Gastrocnemius medialis (tissue), 4 donors: ENCODE measurements at regions not wholly inside any gene's neighbourhood (a gene's known extent, or its start where the extent isn't known, plus 50 kb on each side); places are given as distances from the start of the nearest gene placed in this dataset.

Experiments
- ATAC-seq, 2 donors: fragments of 150-250 bp; one replicate each; pipeline ENCODE4 v1.9.1; 2016
- DNase-seq, 2 donors: peaks; one replicate each; pipeline ENCODE4 v3.0.0-alpha.2; 2019
- H3K27ac ChIP-seq, 4 donors: fragments of 200-600 bp; sonication (generic); 1 replicate in 1 of 4; 2 replicates in 3 of 4; pipeline ENCODE4 v1.5.1; 2016 to 2018; ENCODE audit warnings: mild to moderate bottlenecking in 2 of 4, moderate library complexity in 1 of 4
- H3K27me3 ChIP-seq, 3 donors: fragments of 200-600 bp; sonication (generic) in 2 of 3; 1 replicate in 1 of 3; 2 replicates in 2 of 3; pipeline versions ENCODE4 v1.5.1 to v1.6.0; 2016 to 2019; ENCODE audit warnings: mild to moderate bottlenecking in 1 of 3, moderate library complexity in 1 of 3
- H3K36me3 ChIP-seq, 2 donors: fragments of 200-600 bp; sonication (generic) in 1 of 2; one replicate each; pipeline ENCODE4 v1.5.1; 2017 to 2018
- H3K4me1 ChIP-seq, 2 donors: fragments of 200-600 bp; sonication (generic) in 1 of 2; one replicate each; pipeline ENCODE4 v1.5.1; 2016 to 2017; ENCODE audit warnings: mild to moderate bottlenecking in 2 of 2
- H3K4me3 ChIP-seq, 4 donors: fragments of 200-600 bp; sonication (generic) in 3 of 4; 1 replicate in 1 of 4; 2 replicates in 3 of 4; pipeline ENCODE4 v1.5.1; 2016 to 2019; ENCODE audit warnings: mild to moderate bottlenecking in 2 of 4
- H3K9me3 ChIP-seq, 3 donors: fragments of 200-600 bp; sonication (generic) in 2 of 3; 1 replicate in 1 of 3; 2 replicates in 2 of 3; pipeline ENCODE4 v1.5.1; 2016 to 2019
- POLR2A ChIP-seq, 2 donors: fragments of 450-650 bp; IDR thresholded peaks; one replicate each; pipeline ENCODE4 v1.6.1; 2017; ENCODE audit warnings: antibody characterized with exemption in 2 of 2, mild to moderate bottlenecking in 2 of 2, moderate library complexity in 2 of 2
- in situ Hi-C, 4 donors: fragments of 200-750 bp; cut with MboI; loops; one replicate each; pipeline versions ENCODE4 v1.15.0 to v1.8.0; 2017; ENCODE audit warnings: low sequenced_read_pairs in 4 of 4
- intact Hi-C: fragments of 100-400 bp; cut with DNase I; formaldehyde crosslinking; loops from one replicate; pipeline ENCODE4 v1.15.1; 2023; ENCODE audit warnings: low total_unique reads
- TF ChIP-seq, protein P1 (sequence below), 5 experiments: fragments of 450-650 bp in 3 of 5; fragments of 200-600 bp in 2 of 5; sonication (generic) in 2 of 5; IDR thresholded peaks in 4 of 5; conservative IDR thresholded peaks in 1 of 5; 1 replicate in 4 of 5; 2 replicates in 1 of 5; pipeline ENCODE4 v1.5.1; 2016 to 2019; ENCODE audit warnings: antibody characterized with exemption in 5 of 5, mild to moderate bottlenecking in 3 of 5, moderate library complexity in 3 of 5

GRCh38 chr10:106320078-106320477 lies 844.4 kb downstream of the SORCS1 start:
- Histone ChIP-seq H3K4me3 (no peak overlapping the region), H3K27ac (no peak overlapping the region), H3K4me1 (no peaks in the 10 kb centered on the region), H3K27me3 (no peaks in the 10 kb centered on the region), H3K9me3 (no peaks in the 10 kb centered on the region), H3K36me3 (no peaks in the 10 kb centered on the region)
- no peak for ATAC-seq
- TF ChIP-seq, protein P1, sequence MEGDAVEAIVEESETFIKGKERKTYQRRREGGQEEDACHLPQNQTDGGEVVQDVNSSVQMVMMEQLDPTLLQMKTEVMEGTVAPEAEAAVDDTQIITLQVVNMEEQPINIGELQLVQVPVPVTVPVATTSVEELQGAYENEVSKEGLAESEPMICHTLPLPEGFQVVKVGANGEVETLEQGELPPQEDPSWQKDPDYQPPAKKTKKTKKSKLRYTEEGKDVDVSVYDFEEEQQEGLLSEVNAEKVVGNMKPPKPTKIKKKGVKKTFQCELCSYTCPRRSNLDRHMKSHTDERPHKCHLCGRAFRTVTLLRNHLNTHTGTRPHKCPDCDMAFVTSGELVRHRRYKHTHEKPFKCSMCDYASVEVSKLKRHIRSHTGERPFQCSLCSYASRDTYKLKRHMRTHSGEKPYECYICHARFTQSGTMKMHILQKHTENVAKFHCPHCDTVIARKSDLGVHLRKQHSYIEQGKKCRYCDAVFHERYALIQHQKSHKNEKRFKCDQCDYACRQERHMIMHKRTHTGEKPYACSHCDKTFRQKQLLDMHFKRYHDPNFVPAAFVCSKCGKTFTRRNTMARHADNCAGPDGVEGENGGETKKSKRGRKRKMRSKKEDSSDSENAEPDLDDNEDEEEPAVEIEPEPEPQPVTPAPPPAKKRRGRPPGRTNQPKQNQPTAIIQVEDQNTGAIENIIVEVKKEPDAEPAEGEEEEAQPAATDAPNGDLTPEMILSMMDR (IDR thresholded peaks at IDR 0.05 in 4 of 5, conservative IDR thresholded peaks at IDR 0.05 in 1 of 5) = no peak
- TF ChIP-seq POLR2A (IDR thresholded peaks at IDR 0.05) = no peak
- no peak for DNase-seq
- in situ Hi-C loops (no loop called here), intact Hi-C loops (no loop called here)

DNA sequence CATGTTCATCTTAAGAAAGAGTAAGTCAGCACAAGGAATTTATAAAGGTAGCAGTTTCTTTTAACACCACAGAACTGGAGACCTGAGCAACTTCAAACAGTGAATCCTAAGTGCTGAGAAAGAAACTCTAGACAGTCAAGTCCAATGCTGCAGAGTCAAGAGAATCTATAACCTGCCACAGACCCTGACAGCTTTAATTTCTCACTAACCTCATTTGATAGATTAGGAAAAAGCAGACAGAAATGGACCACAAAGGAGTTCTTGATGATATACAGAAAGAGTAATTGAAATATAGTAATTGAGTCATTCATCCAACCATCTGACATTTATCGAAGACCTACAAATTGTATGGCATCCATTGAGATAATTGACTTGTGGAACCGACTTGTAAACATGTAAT lies 847.0 kb downstream of the SORCS1 start:
- in situ Hi-C loops (no loop called here), intact Hi-C loops (no loop called here)
- no peaks in the 10 kb centered on the region for H3K27me3 ChIP-seq
- H3K4me3 ChIP-seq = no peak overlapping the region
- H3K9me3 ChIP-seq = no peaks in the 10 kb centered on the region
- H3K27ac ChIP-seq = no peak overlapping the region
- DNase-seq (no peak), ATAC-seq (no peak)
- H3K36me3 ChIP-seq = no peaks in the 10 kb centered on the region
- TF ChIP-seq, protein P1 (IDR thresholded peaks at IDR 0.05 in 4 of 5, conservative IDR thresholded peaks at IDR 0.05 in 1 of 5) = no peak
- no peak for TF ChIP-seq POLR2A (IDR thresholded peaks at IDR 0.05)
- no peaks in the 10 kb centered on the region for H3K4me1 ChIP-seq

GRCh38 chr10:106313041-106313440 lies 851.5 kb downstream of the SORCS1 start:
- no peaks in the 10 kb centered on the region for H3K9me3 ChIP-seq
- DNase-seq = no peak
- no peaks in the 10 kb centered on the region for H3K27me3 ChIP-seq
- no peak for ATAC-seq
- H3K4me1 ChIP-seq = no peaks in the 10 kb centered on the region
- no peaks in the 10 kb centered on the region for H3K36me3 ChIP-seq
- TF ChIP-seq, protein P1 (IDR thresholded peaks at IDR 0.05 in 4 of 5, conservative IDR thresholded peaks at IDR 0.05 in 1 of 5) = no peak
- TF ChIP-seq POLR2A (IDR thresholded peaks at IDR 0.05) = no peak
- intact Hi-C loops = no loop called here
- no peak overlapping the region for H3K4me3 ChIP-seq
- in situ Hi-C loops = no loop called here
- H3K27ac ChIP-seq = no peak overlapping the region

DNA sequence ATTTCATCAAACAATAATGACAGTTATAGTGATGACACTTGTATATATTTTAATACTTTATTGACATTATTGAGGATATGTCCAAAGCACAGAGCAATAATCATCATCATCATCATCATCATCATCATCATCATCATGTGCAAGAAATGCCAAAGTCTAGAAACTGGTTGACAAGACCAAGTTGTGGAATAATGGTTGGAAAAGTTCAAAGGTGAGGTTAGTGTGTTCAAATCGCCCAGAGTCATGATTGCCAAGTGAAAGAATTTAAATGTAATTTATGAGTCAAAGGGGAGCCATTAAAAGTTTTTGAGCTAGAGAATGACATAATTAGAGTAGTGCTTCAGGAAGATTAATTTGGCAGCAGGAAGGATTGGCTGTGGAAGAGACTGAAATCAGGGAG lies 852.4 kb downstream of the SORCS1 start:
- Histone ChIP-seq H3K4me1 (no peaks in the 10 kb centered on the region), H3K27ac (no peak overlapping the region), H3K27me3 (no peaks in the 10 kb centered on the region), H3K4me3 (no peak overlapping the region), H3K9me3 (no peaks in the 10 kb centered on the region), H3K36me3 (no peaks in the 10 kb centered on the region)
- ATAC-seq = no peak
- in situ Hi-C loops (no loop called here), intact Hi-C loops (no loop called here)
- no peak for TF ChIP-seq POLR2A (IDR thresholded peaks at IDR 0.05)
- TF ChIP-seq, protein P1 (IDR thresholded peaks at IDR 0.05 in 4 of 5, conservative IDR thresholded peaks at IDR 0.05 in 1 of 5) = no peak
- DNase-seq = no peak

DNA sequence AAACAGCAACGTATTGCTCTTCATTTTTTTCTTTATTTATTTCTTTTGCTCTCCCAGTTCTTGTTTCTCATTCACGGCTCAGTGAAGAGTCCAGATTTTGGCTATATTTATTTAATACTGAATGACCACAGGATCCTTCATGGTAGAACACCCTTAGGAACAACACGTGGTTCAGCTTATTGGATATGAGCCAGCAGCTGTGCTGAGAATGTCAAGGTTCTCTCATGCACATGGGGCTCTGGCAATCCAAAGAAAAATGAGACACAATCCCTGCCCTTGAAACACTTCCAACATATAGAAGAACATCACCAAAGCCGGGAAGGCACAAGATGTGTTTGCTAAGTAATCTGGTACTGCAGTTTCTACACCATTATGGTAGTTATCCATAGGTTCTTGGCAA lies 852.9 kb downstream of the SORCS1 start:
- no peaks in the 10 kb centered on the region for H3K4me1 ChIP-seq
- H3K27ac ChIP-seq = no peak overlapping the region
- intact Hi-C loops = no loop called here
- no peaks in the 10 kb centered on the region for H3K27me3 ChIP-seq
- ATAC-seq (no peak), DNase-seq (no peak)
- in situ Hi-C loops = no loop called here
- H3K4me3 ChIP-seq = no peak overlapping the region
- H3K36me3 ChIP-seq = no peaks in the 10 kb centered on the region
- no peaks in the 10 kb centered on the region for H3K9me3 ChIP-seq
- no peak for TF ChIP-seq POLR2A (IDR thresholded peaks at IDR 0.05)
- TF ChIP-seq, protein P1 (IDR thresholded peaks at IDR 0.05 in 4 of 5, conservative IDR thresholded peaks at IDR 0.05 in 1 of 5) = no peak
